Caco-2 (cell line): ENCODE measurements at regions not wholly inside any gene's neighbourhood (a gene's known extent, or its start where the extent isn't known, plus 50 kb on each side); places are given as distances from the start of the nearest gene placed in this dataset.

Source experiments
- BruUV-seq: library from RNA; stranded (reverse); fragments of 400-500 nt; replicated peaks from 2 replicates; lab custom pipeline; 2021; lab: Mats Ljungman, UMichigan
- CTCF ChIA-PET: fragments of 300-600 bp; sonication (Branson Sonifier 250); formaldehyde crosslinking; loops from one replicate; lab custom pipeline; 2022; ENCODE audit warnings: antibody characterized with exemption; lab: Charles Lee
- POLR2A ChIA-PET: fragments of 300-600 bp; sonication (Branson Sonifier 250); formaldehyde crosslinking; loops from one replicate; lab custom pipeline; 2022; ENCODE audit warnings: antibody characterized with exemption; lab: Charles Lee
- DNase-seq, 2 experiments: peaks; one replicate each; pipeline versions ENCODE4 v3.0.0 to v3.0.0-alpha.2; 2020 to 2022
- H3K27me3 ChIP-seq: replicated peaks from 2 replicates; pipeline ENCODE4 v1.6.0; 2011; ENCODE audit warnings: low read length; ENCODE audit not compliant: control insufficient read depth, insufficient read depth
- H3K36me3 ChIP-seq: 2 replicates; pipeline ENCODE4 v1.5.1; 2011; ENCODE audit warnings: low read length; ENCODE audit not compliant: control insufficient read depth, insufficient read depth
- H3K4me1 ChIP-seq: fragments of 250-450 bp; sonication (Bioruptor Pico); 2 replicates; pipeline ENCODE4 v1.5.1; 2020; ENCODE audit warnings: mild to moderate bottlenecking
- H3K4me3 ChIP-seq: 2 replicates; pipeline ENCODE4 v1.5.1; 2011; ENCODE audit warnings: low read depth, mild to moderate bottlenecking, control low read depth, low read length
- H3K9me3 ChIP-seq: fragments of 250-450 bp; sonication (Bioruptor Pico); 2 replicates; pipeline ENCODE4 v1.5.1; 2020; ENCODE audit warnings: mild to moderate bottlenecking, moderate library complexity
- H3K27ac Mint-ChIP-seq: one replicate; pipeline ENCODE4 v1.8.0; 2022; ENCODE audit warnings: mixed read lengths; ENCODE audit not compliant: unreplicated experiment
- H3K27me3 Mint-ChIP-seq: one replicate; pipeline ENCODE4 v1.8.0; 2022; ENCODE audit warnings: mixed read lengths; ENCODE audit not compliant: insufficient read depth, unreplicated experiment
- H3K36me3 Mint-ChIP-seq: one replicate; pipeline ENCODE4 v1.8.0; 2022; ENCODE audit warnings: mild to moderate bottlenecking, mixed read lengths; ENCODE audit not compliant: insufficient read depth, unreplicated experiment
- H3K4me1 Mint-ChIP-seq: one replicate; pipeline ENCODE4 v1.8.0; 2022; ENCODE audit warnings: low read depth, mixed read lengths; ENCODE audit not compliant: unreplicated experiment
- H3K4me3 Mint-ChIP-seq: one replicate; pipeline ENCODE4 v1.8.0; 2022; ENCODE audit warnings: mild to moderate bottlenecking, moderate library complexity, mixed read lengths; ENCODE audit not compliant: unreplicated experiment
- H3K9me3 Mint-ChIP-seq: one replicate; pipeline ENCODE4 v1.8.0; 2022; ENCODE audit warnings: mixed read lengths; ENCODE audit not compliant: unreplicated experiment
- intact Hi-C: fragments of 100-400 bp; cut with micrococcal nuclease; formaldehyde crosslinking; loops from one replicate; pipeline ENCODE4 v1.10.0; 2022; ENCODE audit not compliant: unreplicated experiment
- TF ChIP-seq, protein P1 (sequence below), 2 experiments: fragments of 200-600 bp in 1 of 2; IDR thresholded peaks; 1 replicate in 1 of 2; 2 replicates in 1 of 2; pipeline versions ENCODE4 v1.5.1 to v1.8.0; 2011 to 2022; ENCODE audit warnings: antibody characterized with exemption in 1 of 2, control low read depth in 1 of 2, inconsistent platforms in 1 of 2, low read depth in 1 of 2, low read length in 1 of 2, mild to moderate bottlenecking in 1 of 2, moderate library complexity in 1 of 2; ENCODE audit not compliant: insufficient read depth in 1 of 2, severe bottlenecking in 1 of 2, unreplicated experiment in 1 of 2

DNA sequence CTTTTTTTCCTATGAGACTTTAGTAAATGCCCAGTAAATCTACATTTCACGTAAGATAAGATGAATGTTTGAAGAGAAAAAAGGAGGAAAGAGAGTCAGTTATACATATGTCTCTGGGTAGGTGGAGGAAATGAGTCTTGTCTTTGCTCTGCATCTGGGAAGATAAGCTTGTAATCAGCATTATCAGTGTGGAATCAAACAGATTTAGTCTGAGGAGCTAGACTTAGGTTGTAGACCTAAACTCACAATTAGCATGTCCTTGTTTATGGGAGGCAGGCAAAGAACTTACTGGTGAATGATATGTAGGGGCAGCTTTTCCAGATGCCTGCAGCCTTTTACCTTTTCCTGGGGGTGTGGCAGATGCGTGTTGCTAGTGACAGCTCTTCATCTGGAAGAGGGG is 962.3 kb downstream of the TBC1D22A start:
- no peak overlapping the region for H3K4me3 ChIP-seq
- Mint-ChIP-seq H3K36me3 (peaks cover 5% of the 10 kb centered on the region), H3K4me1 (no peaks in the 10 kb centered on the region), H3K4me3 (no peak overlapping the region), H3K27ac (no peak overlapping the region), H3K9me3 (peaks cover 23% of the 10 kb centered on the region), H3K27me3 (no peaks in the 10 kb centered on the region)
- ChIA-PET CTCF (no interaction called here), POLR2A (no interaction called here)
- DNase-seq: no peak
- H3K27me3 ChIP-seq: no peaks in the 10 kb centered on the region
- BruUV-seq: no TSS peak
- 0 out of 2 replicates have a peak, but pooled peaks cover 3% of the 10 kb centered on the region for H3K4me1 ChIP-seq
- peaks cover 12% of the 10 kb centered on the region; the same call in 1 of the 2 replicates for H3K9me3 ChIP-seq
- TF ChIP-seq, protein P1, sequence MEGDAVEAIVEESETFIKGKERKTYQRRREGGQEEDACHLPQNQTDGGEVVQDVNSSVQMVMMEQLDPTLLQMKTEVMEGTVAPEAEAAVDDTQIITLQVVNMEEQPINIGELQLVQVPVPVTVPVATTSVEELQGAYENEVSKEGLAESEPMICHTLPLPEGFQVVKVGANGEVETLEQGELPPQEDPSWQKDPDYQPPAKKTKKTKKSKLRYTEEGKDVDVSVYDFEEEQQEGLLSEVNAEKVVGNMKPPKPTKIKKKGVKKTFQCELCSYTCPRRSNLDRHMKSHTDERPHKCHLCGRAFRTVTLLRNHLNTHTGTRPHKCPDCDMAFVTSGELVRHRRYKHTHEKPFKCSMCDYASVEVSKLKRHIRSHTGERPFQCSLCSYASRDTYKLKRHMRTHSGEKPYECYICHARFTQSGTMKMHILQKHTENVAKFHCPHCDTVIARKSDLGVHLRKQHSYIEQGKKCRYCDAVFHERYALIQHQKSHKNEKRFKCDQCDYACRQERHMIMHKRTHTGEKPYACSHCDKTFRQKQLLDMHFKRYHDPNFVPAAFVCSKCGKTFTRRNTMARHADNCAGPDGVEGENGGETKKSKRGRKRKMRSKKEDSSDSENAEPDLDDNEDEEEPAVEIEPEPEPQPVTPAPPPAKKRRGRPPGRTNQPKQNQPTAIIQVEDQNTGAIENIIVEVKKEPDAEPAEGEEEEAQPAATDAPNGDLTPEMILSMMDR (IDR thresholded peaks at IDR 0.05; ENCODE audit: insufficient read depth in 1 of 2, low read depth in 1 of 2, low read length in 1 of 2, severe bottlenecking in 1 of 2, unreplicated experiment in 1 of 2): no peak
- H3K36me3 ChIP-seq: no peaks in the 10 kb centered on the region
- intact Hi-C loops: no loop called here

DNA sequence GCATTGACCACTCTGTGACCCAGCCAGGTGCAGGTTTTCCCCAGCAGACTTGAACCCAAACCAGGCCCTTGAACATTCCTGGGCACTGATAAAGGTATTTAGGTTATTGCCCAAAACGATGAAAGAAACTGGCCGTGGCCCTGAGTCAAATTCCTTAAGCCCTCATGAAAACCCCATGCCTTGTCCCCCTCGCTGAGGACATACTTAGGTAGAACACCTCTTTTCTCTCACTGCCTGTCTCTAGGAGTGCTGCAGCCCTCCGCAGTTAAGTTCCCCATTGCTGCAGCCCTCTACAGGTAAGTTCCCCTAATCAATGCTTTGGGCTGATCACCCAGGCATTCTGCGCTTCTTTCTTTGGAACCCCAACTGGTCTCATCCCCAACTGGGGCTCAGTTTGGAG is 961.6 kb downstream of the TBC1D22A start:
- intact Hi-C loops: no loop called here
- ChIA-PET CTCF (no interaction called here), POLR2A (no interaction called here)
- H3K4me3 Mint-ChIP-seq: no peak overlapping the region
- BruUV-seq: no TSS peak
- H3K36me3 Mint-ChIP-seq: peaks cover 3% of the 10 kb centered on the region
- no peaks in the 10 kb centered on the region for H3K4me1 Mint-ChIP-seq
- DNase-seq: no peak
- H3K27me3 Mint-ChIP-seq: no peaks in the 10 kb centered on the region
- H3K9me3 Mint-ChIP-seq: peaks cover 17% of the 10 kb centered on the region
- Histone ChIP-seq H3K36me3 (no peaks in the 10 kb centered on the region), H3K27me3 (no peaks in the 10 kb centered on the region), H3K9me3 (peaks cover 12% of the 10 kb centered on the region; the same call in 1 of the 2 replicates), H3K4me1 (0 out of 2 replicates have a peak, but pooled peaks cover 3% of the 10 kb centered on the region), H3K4me3 (no peak overlapping the region)
- H3K27ac Mint-ChIP-seq: no peak overlapping the region
- TF ChIP-seq, protein P1 (IDR thresholded peaks at IDR 0.05; ENCODE audit: insufficient read depth in 1 of 2, low read depth in 1 of 2, low read length in 1 of 2, severe bottlenecking in 1 of 2, unreplicated experiment in 1 of 2): no peak

DNA sequence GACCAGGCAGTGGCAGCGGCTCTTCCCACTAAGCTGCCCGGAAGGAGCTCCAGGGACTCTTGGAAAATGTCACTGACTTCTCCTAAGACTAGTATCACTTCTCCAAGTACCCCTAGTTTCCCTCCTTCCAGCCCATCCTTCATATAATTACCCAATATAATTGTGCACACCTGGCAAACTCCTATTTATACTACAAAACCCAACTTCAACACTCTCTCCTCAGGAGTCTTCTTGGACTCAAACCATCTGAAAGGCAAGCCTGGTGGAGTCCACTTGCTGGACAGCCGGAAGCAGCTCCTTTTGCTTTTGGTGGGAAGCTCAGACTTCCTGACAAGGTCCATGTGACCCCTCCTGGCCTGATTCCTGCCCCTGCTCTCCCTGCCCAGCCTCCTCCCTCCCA is 955.9 kb downstream of the TBC1D22A start:
- DNase-seq: no peak
- H3K9me3 Mint-ChIP-seq: no peaks in the 10 kb centered on the region

More for the DNA sequence above, 955.9 kb downstream of the TBC1D22A start:
- no peak overlapping the region for H3K4me3 Mint-ChIP-seq
- intact Hi-C loops: no loop called here
- BruUV-seq: no TSS peak
- H3K4me1 ChIP-seq: no peaks in the 10 kb centered on the region
- H3K36me3 ChIP-seq: peaks cover 2% of the 10 kb centered on the region
- ChIA-PET CTCF (no interaction called here), POLR2A (no interaction called here)
- H3K4me3 ChIP-seq: no peak overlapping the region
- no peaks in the 10 kb centered on the region for H3K9me3 ChIP-seq
- H3K27ac Mint-ChIP-seq: no peak overlapping the region
- TF ChIP-seq, protein P1 (IDR thresholded peaks at IDR 0.05; ENCODE audit: insufficient read depth in 1 of 2, low read depth in 1 of 2, low read length in 1 of 2, severe bottlenecking in 1 of 2, unreplicated experiment in 1 of 2): no peak
- H3K27me3 Mint-ChIP-seq: no peaks in the 10 kb centered on the region
- no peaks in the 10 kb centered on the region for H3K27me3 ChIP-seq
- no peaks in the 10 kb centered on the region for H3K36me3 Mint-ChIP-seq
- no peaks in the 10 kb centered on the region for H3K4me1 Mint-ChIP-seq
